Psoas muscle (tissue), 7 donors: ENCODE measurements at regions not wholly inside any gene's neighbourhood (a gene's known extent, or its start where the extent isn't known, plus 50 kb on each side); places are given as distances from the start of the nearest gene placed in this dataset.

Source experiments
- ATAC-seq, 4 donors: fragments of 200-7000 bp; cut with Tn5 transposase; one replicate each; pipeline ENCODE4 v1.9.1; 2020; ENCODE audit warnings: moderate library complexity in 3 of 4, mild to moderate bottlenecking in 2 of 4
- DNase-seq, 2 donors: peaks; one replicate each; pipeline ENCODE4 v3.0.0-alpha.2; 2020
- H3K27ac ChIP-seq: fragments of 200-600 bp; one replicate; pipeline ENCODE4 v1.8.0; 2022
- H3K27me3 ChIP-seq, 3 donors: fragments of 200-600 bp in 1 of 3; one replicate each; pipeline versions ENCODE4 v1.6.1 to v1.8.0; 2013 to 2022; ENCODE audit warnings: low read length in 2 of 3, mild to moderate bottlenecking in 2 of 3, moderate library complexity in 1 of 3; ENCODE audit not compliant: insufficient read depth in 3 of 3
- H3K36me3 ChIP-seq, 2 donors: fragments of 200-600 bp in 1 of 2; one replicate each; pipeline versions ENCODE4 v1.6.1 to v1.8.0; 2013 to 2022; ENCODE audit warnings: low read depth in 1 of 2, mild to moderate bottlenecking in 1 of 2, moderate library complexity in 1 of 2; ENCODE audit not compliant: insufficient read depth in 1 of 2
- H3K4me1 ChIP-seq: fragments of 200-600 bp; one replicate; pipeline ENCODE4 v1.8.0; 2022
- H3K4me3 ChIP-seq: fragments of 200-600 bp; one replicate; pipeline ENCODE4 v1.8.0; 2022; ENCODE audit warnings: mild to moderate bottlenecking
- H3K9me3 ChIP-seq: fragments of 200-600 bp; one replicate; pipeline ENCODE4 v1.8.0; 2022
- WGBS, 3 donors: extraction: QIAGEN DNeasy Blood & Tissue Kit; methylation state at CpG; one replicate each; pipeline versions ENCODE4 v1.1.6 to v1.1.7; 2013; 5-methylcytosine and 5-hydroxymethylcytosine counted together
- intact Hi-C, 2 donors: fragments of 100-400 bp; cut with DNase I; formaldehyde crosslinking; loops; one replicate each; pipeline versions ENCODE4 v1.11.0 to v1.14.2; 2022
- TF ChIP-seq, protein P1 (sequence below): fragments of 200-600 bp; IDR thresholded peaks from one replicate; pipeline ENCODE4 v1.8.0; 2022; ENCODE audit warnings: antibody characterized with exemption
- donor health status: healthy with polysubstance abuse.
- donor health status: DM: no; HTN: no; CAD: no; lungs with moderate emphysema.
- donor health status: Bipolar disorder and iron deficiency.
- donor health status: healthy.
- donor health status: DM: yes; HTN: yes; CAD: no.
- donor health status: DM: no; HTN: no; CAD: no.
- donor health status: DM: yes; HTN: yes; CAD: no.

DNA sequence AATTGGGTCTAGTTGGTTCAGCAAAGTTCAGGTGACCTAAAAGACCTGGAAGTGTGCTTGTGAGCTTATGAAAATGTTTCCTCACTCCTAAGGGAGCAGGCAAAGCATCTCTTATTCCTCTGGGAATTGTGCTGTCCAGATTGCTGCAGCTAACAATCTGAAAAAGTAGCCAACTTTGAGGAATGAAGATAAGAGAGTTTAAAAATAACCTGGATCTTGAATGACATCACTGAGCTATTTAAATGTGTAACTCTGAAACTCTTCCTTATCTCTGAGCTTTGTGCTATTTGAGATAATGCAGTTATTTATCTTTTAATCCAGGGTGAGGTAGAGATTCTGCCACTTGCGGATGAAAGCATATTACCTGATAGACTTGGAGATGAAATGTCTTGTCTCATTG, 384.8 kb downstream of the PPP4R3C start:
- WGBS, 3 donors = 63 to 94% (median 74%) methylated on average over 1 of the region's 1 CpG
- no peak for ATAC-seq
- Histone ChIP-seq H3K27ac (no peak overlapping the region), H3K9me3 (no peaks in the 10 kb centered on the region), H3K36me3 (no peaks in the 10 kb centered on the region), H3K4me3 (no peak overlapping the region), H3K4me1 (no peaks in the 10 kb centered on the region), H3K27me3 (no peaks in the 10 kb centered on the region)
- TF ChIP-seq, protein P1, sequence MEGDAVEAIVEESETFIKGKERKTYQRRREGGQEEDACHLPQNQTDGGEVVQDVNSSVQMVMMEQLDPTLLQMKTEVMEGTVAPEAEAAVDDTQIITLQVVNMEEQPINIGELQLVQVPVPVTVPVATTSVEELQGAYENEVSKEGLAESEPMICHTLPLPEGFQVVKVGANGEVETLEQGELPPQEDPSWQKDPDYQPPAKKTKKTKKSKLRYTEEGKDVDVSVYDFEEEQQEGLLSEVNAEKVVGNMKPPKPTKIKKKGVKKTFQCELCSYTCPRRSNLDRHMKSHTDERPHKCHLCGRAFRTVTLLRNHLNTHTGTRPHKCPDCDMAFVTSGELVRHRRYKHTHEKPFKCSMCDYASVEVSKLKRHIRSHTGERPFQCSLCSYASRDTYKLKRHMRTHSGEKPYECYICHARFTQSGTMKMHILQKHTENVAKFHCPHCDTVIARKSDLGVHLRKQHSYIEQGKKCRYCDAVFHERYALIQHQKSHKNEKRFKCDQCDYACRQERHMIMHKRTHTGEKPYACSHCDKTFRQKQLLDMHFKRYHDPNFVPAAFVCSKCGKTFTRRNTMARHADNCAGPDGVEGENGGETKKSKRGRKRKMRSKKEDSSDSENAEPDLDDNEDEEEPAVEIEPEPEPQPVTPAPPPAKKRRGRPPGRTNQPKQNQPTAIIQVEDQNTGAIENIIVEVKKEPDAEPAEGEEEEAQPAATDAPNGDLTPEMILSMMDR = no peak
- no peak for DNase-seq
- intact Hi-C loops = no loop called here

DNA sequence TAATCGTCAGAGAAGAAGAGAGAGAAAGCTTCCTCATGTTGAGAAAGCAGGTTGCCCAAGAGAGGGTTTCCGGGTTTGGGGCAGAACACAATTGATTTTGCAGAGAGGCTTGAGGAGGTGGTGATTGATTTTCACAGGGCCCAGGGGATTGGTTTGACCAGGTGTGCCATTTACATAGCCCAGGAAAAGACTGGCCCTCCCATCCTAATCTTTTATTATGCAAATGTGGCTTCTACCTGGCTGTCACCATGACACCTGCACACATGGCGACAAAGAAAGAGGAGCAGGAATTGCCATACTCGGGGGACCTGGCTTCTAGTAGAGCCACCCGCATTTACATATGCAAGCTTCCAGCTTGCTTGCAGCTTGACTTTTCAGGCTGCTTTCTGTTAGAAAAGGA, 405.3 kb downstream of the PPP4R3C start:
- WGBS, 3 donors = 68 to 83% (median 81%) methylated on average over 5 of the region's 5 CpGs
- DNase-seq (no peak), ATAC-seq (no peak)
- Histone ChIP-seq H3K4me3 (no peak overlapping the region), H3K27ac (no peak overlapping the region), H3K4me1 (no peaks in the 10 kb centered on the region), H3K36me3 (no peaks in the 10 kb centered on the region), H3K9me3 (no peaks in the 10 kb centered on the region), H3K27me3 (no peaks in the 10 kb centered on the region)
- intact Hi-C loops = no loop called here
- TF ChIP-seq, protein P1 = no peak

DNA sequence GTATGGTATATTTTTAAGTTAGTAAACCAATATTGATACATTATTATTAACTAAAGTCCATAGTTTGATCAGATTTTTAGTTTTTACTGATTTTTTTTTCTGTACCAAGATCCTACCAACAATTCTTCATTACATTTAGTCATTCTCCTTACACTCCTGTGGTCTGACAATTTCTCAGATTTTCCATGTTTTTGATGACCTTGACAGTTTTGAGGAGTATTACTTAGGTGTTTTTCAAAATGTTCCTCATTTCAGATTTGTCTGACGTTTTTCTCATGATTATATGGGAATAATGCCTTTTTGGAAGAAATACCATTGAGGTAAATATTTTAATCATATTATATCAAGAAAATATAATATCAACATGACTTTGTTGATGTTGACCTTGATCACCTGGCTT, 423.8 kb downstream of the PPP4R3C start:
- intact Hi-C loops = no loop called here
- DNase-seq (no peak), ATAC-seq (no peak)
- TF ChIP-seq, protein P1 = no peak
- no peaks in the 10 kb centered on the region for H3K4me1 ChIP-seq
- WGBS, 3 donors = 25 to 62% (median 52%) methylated on average over 1 of the region's 1 CpG
- H3K36me3 ChIP-seq = no peaks in the 10 kb centered on the region
- H3K4me3 ChIP-seq = no peak overlapping the region
- H3K27me3 ChIP-seq = no peaks in the 10 kb centered on the region
- H3K9me3 ChIP-seq = no peaks in the 10 kb centered on the region
- H3K27ac ChIP-seq = no peak overlapping the region

DNA sequence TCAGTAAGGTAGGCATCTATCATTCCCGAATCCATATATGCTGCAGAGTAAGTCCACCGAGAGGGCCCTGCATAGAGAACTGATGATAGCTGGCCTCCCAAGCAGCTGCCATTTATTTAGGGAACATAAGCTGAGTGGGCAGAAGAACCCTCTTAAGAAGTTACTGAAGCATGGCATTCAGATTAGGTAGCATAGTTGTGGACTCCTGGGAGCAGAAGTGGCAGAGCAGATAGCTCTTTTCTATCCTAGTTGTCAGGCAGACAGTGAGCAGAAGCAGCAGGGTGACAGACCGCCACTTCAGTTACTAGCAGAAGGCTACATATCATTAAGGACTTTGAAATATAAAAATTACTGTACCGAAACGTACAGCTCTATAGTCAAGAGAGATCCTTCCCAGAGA, 454.7 kb downstream of the PPP4R3C start:
- ATAC-seq = no peak
- Histone ChIP-seq H3K27ac (no peak overlapping the region), H3K27me3 (no peaks in the 10 kb centered on the region), H3K4me3 (no peak overlapping the region), H3K9me3 (no peaks in the 10 kb centered on the region), H3K36me3 (no peaks in the 10 kb centered on the region), H3K4me1 (no peaks in the 10 kb centered on the region)
- intact Hi-C loops = no loop called here
- TF ChIP-seq, protein P1 = no peak
- 60 to 67% (median 63%) methylated on average over 5 of the region's 5 CpGs for WGBS, 3 donors
- DNase-seq = no peak

DNA sequence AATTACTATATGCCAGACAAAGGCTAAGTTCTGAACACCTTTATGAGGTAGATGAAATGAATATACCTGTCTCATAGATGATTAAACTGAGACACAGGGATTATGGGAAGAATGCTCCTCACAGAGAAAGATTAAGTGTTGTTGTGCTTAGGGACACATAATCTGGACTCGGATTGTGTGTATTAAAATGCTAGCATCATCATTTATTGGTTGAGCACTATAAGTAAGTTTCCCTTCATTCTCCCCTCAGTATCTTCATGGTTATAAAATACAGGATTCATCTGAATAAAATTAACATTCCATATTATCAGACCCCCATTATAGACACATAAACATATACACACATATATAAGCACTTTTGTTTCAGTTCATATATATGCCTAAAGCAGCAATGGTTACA, 463.5 kb downstream of the PPP4R3C start:
- H3K27ac ChIP-seq = no peak overlapping the region
- H3K9me3 ChIP-seq = no peaks in the 10 kb centered on the region
- TF ChIP-seq, protein P1 = no peak
- WGBS, 3 donors = 76 to 85% (median 83%) methylated on average over 1 of the region's 1 CpG
- intact Hi-C loops = no loop called here
- no peaks in the 10 kb centered on the region for H3K4me1 ChIP-seq
- ATAC-seq (no peak), DNase-seq (no peak)
- H3K27me3 ChIP-seq = no peaks in the 10 kb centered on the region
- no peaks in the 10 kb centered on the region for H3K36me3 ChIP-seq
- H3K4me3 ChIP-seq = no peak overlapping the region
